ENCODE measurements at regions not wholly inside any gene's neighbourhood (a gene's known extent, or its start where the extent isn't known, plus 50 kb on each side); places are given as distances from the start of the nearest gene placed in this dataset.

DNA sequence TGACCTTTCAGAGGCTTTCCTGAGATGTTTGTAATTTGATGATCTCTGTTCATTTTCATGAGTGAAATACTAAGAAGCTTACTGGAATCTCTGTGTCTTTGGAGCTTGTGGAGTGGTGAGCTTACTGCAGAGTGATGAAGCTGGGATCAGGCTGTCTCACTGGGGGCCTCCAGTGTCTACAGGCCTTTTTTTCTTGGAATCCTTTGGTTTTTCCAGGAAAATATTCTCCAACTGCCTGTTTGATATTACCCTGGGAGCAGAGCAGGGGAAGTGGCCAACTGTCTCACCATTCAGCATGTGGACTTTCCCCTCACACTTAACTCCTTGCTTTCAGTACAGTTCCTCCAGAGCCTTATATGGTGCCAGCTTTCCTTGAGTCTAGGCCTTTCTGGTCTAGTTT lies 62.0 kb upstream of the KCNA1 start:
- TF ChIP-seq, protein P1, sequence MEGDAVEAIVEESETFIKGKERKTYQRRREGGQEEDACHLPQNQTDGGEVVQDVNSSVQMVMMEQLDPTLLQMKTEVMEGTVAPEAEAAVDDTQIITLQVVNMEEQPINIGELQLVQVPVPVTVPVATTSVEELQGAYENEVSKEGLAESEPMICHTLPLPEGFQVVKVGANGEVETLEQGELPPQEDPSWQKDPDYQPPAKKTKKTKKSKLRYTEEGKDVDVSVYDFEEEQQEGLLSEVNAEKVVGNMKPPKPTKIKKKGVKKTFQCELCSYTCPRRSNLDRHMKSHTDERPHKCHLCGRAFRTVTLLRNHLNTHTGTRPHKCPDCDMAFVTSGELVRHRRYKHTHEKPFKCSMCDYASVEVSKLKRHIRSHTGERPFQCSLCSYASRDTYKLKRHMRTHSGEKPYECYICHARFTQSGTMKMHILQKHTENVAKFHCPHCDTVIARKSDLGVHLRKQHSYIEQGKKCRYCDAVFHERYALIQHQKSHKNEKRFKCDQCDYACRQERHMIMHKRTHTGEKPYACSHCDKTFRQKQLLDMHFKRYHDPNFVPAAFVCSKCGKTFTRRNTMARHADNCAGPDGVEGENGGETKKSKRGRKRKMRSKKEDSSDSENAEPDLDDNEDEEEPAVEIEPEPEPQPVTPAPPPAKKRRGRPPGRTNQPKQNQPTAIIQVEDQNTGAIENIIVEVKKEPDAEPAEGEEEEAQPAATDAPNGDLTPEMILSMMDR (IDR thresholded peaks at IDR 0.05; ENCODE audit: insufficient read depth, low read depth, low read length): no peak
- TF ChIP-seq EZH2 (IDR thresholded peaks at IDR 0.05; ENCODE audit: insufficient read depth, low read length): no peak

All from astrocyte (in vitro differentiated cells and primary cell).